ENCODE measurements at regions not wholly inside any gene's neighbourhood (a gene's known extent, or its start where the extent isn't known, plus 50 kb on each side); places are given as distances from the start of the nearest gene placed in this dataset.

DNA sequence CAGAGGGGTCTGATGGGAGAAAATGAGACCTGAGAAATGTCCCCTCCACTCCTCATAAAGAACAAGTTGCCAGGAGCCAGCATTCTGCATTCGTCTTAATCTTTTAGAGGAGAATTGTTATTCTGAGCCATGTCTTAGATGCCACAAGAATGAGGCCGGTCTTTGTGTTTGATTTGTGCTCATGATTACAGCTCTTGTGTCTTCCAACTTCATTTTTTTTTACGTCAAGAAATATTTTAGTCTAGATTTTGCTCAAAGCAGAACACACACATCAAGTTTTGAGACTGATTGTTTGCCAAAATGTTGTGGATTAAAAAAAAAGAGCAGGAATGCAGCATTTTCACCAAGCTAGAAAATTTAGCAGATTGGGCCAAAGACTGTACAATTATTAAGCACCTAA, 130.6 kb upstream of the PITX2 start:
- TF ChIP-seq CTCF (IDR thresholded peaks at IDR 0.05; ENCODE audit: low read depth, low read length, missing input control) = no peak
- no peak for TF ChIP-seq GABPA (IDR thresholded peaks at IDR 0.05 in 1 of 2, conservative IDR thresholded peaks at IDR 0.05 in 1 of 2)
- no peak for TF ChIP-seq MAX (IDR thresholded peaks at IDR 0.05)
- no peak for TF ChIP-seq RXRA (IDR thresholded peaks at IDR 0.05)

Data from liver (tissue), 3 donors.